BJ (cell line): ENCODE measurements at regions not wholly inside any gene's neighbourhood (a gene's known extent, or its start where the extent isn't known, plus 50 kb on each side); places are given as distances from the start of the nearest gene placed in this dataset.
"Not testable (repeated sequence)": the region's sequence is repeated elsewhere in the genome, so short reads cannot be mapped to it uniquely, and the experiment has no call there.

Experiments used
- CTCF ChIA-PET: fragments of 350-600 bp; formaldehyde crosslinking; extraction: SDS; loops from one replicate; lab custom pipeline; 2021; ENCODE audit warnings: antibody characterized with exemption, inconsistent platforms; lab: Yijun Ruan, JAX
- POLR2A ChIA-PET: fragments of 300-600 bp; sonication (Branson Sonifier 250); formaldehyde crosslinking; extraction: SDS; loops from one replicate; lab custom pipeline; 2021; ENCODE audit warnings: antibody characterized with exemption; lab: Charles Lee
- DNase-seq: peaks from one replicate; pipeline ENCODE4 v3.0.0-alpha.2; 2011; ENCODE audit warnings: low read depth
- H3K27me3 ChIP-seq: 2 replicates; pipeline ENCODE4 v1.6.0; 2011; ENCODE audit warnings: low read length; ENCODE audit not compliant: control insufficient read depth, insufficient read depth
- H3K36me3 ChIP-seq: 2 replicates; pipeline ENCODE4 v1.5.1; 2011; ENCODE audit warnings: low read length; ENCODE audit not compliant: control insufficient read depth, insufficient read depth
- H3K4me3 ChIP-seq: 2 replicates; pipeline ENCODE4 v1.5.1; 2011; ENCODE audit warnings: low read depth, mild to moderate bottlenecking, control low read depth, low read length
- CTCF ChIP-seq: IDR thresholded peaks from 2 replicates; pipeline ENCODE4 v1.5.1; 2011; ENCODE audit warnings: low read depth, mild to moderate bottlenecking, control low read depth, inconsistent platforms, low read length, moderate library complexity; ENCODE audit not compliant: insufficient read depth

- ChIA-PET CTCF (no interaction called here), POLR2A (no interaction called here)
- Histone ChIP-seq H3K36me3 (no peaks in the 10 kb centered on the region), H3K4me3 (no peak overlapping the region), H3K27me3 (no peaks in the 10 kb centered on the region)
- TF ChIP-seq CTCF = no peak
- no peak for DNase-seq
Observed at GRCh38 chr1:194862129-194862528, 1675.7 kb upstream of the B3GALT2 start.

- CTCF ChIA-PET = no interaction called here
- Histone ChIP-seq H3K36me3 (no peaks in the 10 kb centered on the region), H3K27me3 (no peaks in the 10 kb centered on the region), H3K4me3 (no peak overlapping the region)
- no peak for TF ChIP-seq CTCF
- POLR2A ChIA-PET = no interaction called here
- DNase-seq = no peak
Observed at GRCh38 chr1:194860248-194861201, 1674.1 kb upstream of the B3GALT2 start.

- POLR2A ChIA-PET, H3K36me3 ChIP-seq, DNase-seq: not testable (repeated sequence)
Observed at GRCh38 chr1:194859481-194860154, 1673.2 kb upstream of the B3GALT2 start.

GRCh38 chr1:194858811-194859480 is 1672.5 kb upstream of the B3GALT2 start:
- H3K4me3 ChIP-seq, H3K27me3 ChIP-seq, CTCF ChIA-PET, H3K36me3 ChIP-seq, DNase-seq, POLR2A ChIA-PET: not testable (repeated sequence)

More at GRCh38 chr1:194859481-194860154, 1673.2 kb upstream of the B3GALT2 start:
- CTCF ChIA-PET, H3K4me3 ChIP-seq, H3K27me3 ChIP-seq: not testable (repeated sequence)

GRCh38 chr1:194857413-194857812 is 1671.0 kb upstream of the B3GALT2 start:
- H3K4me3 ChIP-seq = no peak overlapping the region
- no peak for DNase-seq
- no peak for TF ChIP-seq CTCF
- ChIA-PET CTCF (no interaction called here), POLR2A (no interaction called here)
- H3K36me3 ChIP-seq = no peaks in the 10 kb centered on the region
- no peaks in the 10 kb centered on the region for H3K27me3 ChIP-seq

GRCh38 chr1:194848846-194849245 is 1662.4 kb upstream of the B3GALT2 start:
- POLR2A ChIA-PET = no interaction called here
- CTCF ChIA-PET = no interaction called here
- no peak for TF ChIP-seq CTCF
- no peaks in the 10 kb centered on the region for H3K27me3 ChIP-seq
- no peaks in the 10 kb centered on the region for H3K36me3 ChIP-seq
- no peak for DNase-seq
- no peak overlapping the region for H3K4me3 ChIP-seq
